ENCODE measurements at regions not wholly inside any gene's neighbourhood (a gene's known extent, or its start where the extent isn't known, plus 50 kb on each side); places are given as distances from the start of the nearest gene placed in this dataset.

DNA sequence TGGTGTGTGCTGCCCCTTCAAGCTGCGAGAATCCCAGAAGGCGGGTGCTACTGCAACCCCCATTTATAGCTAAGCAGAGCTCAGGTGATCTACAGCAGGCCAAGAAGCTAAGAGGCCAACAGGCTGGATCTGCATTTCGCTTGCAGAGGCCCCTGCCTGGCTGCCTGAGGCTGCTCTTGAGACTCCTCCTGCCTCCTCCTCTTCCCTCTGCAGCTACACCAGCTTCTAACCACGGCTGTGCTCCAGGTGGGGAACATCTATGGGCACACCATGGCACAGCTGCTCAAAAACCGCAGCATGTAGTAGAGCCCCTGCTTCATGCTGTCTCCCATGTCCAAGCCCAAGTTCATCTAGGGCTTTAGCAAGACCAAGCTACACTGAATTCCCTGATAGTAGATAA lies 72.9 kb upstream of the ZNF678 start:
- Histone ChIP-seq H3K4me1 (ENCODE audit: insufficient read depth, low read length, poor library complexity, severe bottlenecking) (no peaks in the 10 kb centered on the region), H3K9ac (ENCODE audit: low read depth, low read length, poor library complexity, severe bottlenecking) (no peak overlapping the region), H3K4me3 (ENCODE audit: low read length, poor library complexity, severe bottlenecking) (no peak overlapping the region), H3K27me3 (ENCODE audit: insufficient read depth, low read length, poor library complexity, severe bottlenecking) (no peaks in the 10 kb centered on the region), H3K79me2 (ENCODE audit: insufficient read depth, low read length) (no peaks in the 10 kb centered on the region), H4K20me1 (ENCODE audit: insufficient read depth, low read length, poor library complexity, severe bottlenecking) (no peaks in the 10 kb centered on the region), H3K36me3 (ENCODE audit: insufficient read depth, low read length) (no peaks in the 10 kb centered on the region), H3K4me2 (ENCODE audit: low read depth, low read length, poor library complexity, severe bottlenecking) (no peak overlapping the region), H3K9me2 (replicated peaks; ENCODE audit: low read depth, low read length) (no peaks in the 10 kb centered on the region), H2AFZ (ENCODE audit: low read length) (no peak overlapping the region), H3K9me3 (ENCODE audit: insufficient read depth, low read depth, low read length) (no peaks in the 10 kb centered on the region), H3F3A (ENCODE audit: low read depth) (no peaks in the 10 kb centered on the region)
- TF ChIP-seq, protein P1, sequence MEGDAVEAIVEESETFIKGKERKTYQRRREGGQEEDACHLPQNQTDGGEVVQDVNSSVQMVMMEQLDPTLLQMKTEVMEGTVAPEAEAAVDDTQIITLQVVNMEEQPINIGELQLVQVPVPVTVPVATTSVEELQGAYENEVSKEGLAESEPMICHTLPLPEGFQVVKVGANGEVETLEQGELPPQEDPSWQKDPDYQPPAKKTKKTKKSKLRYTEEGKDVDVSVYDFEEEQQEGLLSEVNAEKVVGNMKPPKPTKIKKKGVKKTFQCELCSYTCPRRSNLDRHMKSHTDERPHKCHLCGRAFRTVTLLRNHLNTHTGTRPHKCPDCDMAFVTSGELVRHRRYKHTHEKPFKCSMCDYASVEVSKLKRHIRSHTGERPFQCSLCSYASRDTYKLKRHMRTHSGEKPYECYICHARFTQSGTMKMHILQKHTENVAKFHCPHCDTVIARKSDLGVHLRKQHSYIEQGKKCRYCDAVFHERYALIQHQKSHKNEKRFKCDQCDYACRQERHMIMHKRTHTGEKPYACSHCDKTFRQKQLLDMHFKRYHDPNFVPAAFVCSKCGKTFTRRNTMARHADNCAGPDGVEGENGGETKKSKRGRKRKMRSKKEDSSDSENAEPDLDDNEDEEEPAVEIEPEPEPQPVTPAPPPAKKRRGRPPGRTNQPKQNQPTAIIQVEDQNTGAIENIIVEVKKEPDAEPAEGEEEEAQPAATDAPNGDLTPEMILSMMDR (conservative IDR thresholded peaks at IDR 0.05; ENCODE audit: low read length), result no peak
- no peak for TF ChIP-seq EZH2phosphoT487 (IDR thresholded peaks at IDR 0.05; ENCODE audit: borderline replicate concordance)

DNA sequence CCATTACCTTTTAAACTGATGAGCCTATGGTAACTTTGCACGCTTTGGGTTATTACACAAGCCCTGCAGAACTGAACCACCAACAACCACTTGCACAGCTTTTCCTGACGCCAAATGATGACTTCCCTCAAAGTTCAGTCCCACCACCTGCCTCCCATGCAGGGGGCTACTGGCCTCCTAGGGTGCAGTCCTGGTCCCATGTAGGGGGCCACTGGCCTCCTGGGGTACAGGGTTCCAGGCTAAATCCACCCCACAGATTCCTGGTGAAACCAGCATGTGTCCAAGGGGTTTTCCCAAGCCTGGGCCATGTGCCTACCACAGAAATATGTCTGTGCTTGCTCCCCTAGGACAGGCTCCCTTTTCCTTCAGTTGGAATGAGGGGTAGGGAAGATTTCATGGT lies 73.4 kb upstream of the ZNF678 start:
- no peaks in the 10 kb centered on the region for H3K9me2 ChIP-seq (replicated peaks; ENCODE audit: low read depth, low read length)
- H3K79me2 ChIP-seq (ENCODE audit: insufficient read depth, low read length), result no peaks in the 10 kb centered on the region
- TF ChIP-seq EZH2phosphoT487 (IDR thresholded peaks at IDR 0.05; ENCODE audit: borderline replicate concordance), result no peak
- TF ChIP-seq, protein P1 (conservative IDR thresholded peaks at IDR 0.05; ENCODE audit: low read length), result no peak
- H3K36me3 ChIP-seq (ENCODE audit: insufficient read depth, low read length), result no peaks in the 10 kb centered on the region
- no peaks in the 10 kb centered on the region for H3K4me1 ChIP-seq (ENCODE audit: insufficient read depth, low read length, poor library complexity, severe bottlenecking)
- H2AFZ ChIP-seq (ENCODE audit: low read length), result no peak overlapping the region
- H3F3A ChIP-seq (ENCODE audit: low read depth), result no peaks in the 10 kb centered on the region
- no peaks in the 10 kb centered on the region for H3K27me3 ChIP-seq (ENCODE audit: insufficient read depth, low read length, poor library complexity, severe bottlenecking)
- no peaks in the 10 kb centered on the region for H3K9me3 ChIP-seq (ENCODE audit: insufficient read depth, low read depth, low read length)
- H4K20me1 ChIP-seq (ENCODE audit: insufficient read depth, low read length, poor library complexity, severe bottlenecking), result no peaks in the 10 kb centered on the region
- H3K4me3 ChIP-seq (ENCODE audit: low read length, poor library complexity, severe bottlenecking), result no peak overlapping the region
- no peak overlapping the region for H3K4me2 ChIP-seq (ENCODE audit: low read depth, low read length, poor library complexity, severe bottlenecking)
- no peak overlapping the region for H3K9ac ChIP-seq (ENCODE audit: low read depth, low read length, poor library complexity, severe bottlenecking)

- Histone ChIP-seq H2AFZ (ENCODE audit: low read length) (no peak overlapping the region), H3K4me2 (ENCODE audit: low read depth, low read length, poor library complexity, severe bottlenecking) (no peak overlapping the region), H3K9me2 (replicated peaks; ENCODE audit: low read depth, low read length) (no peaks in the 10 kb centered on the region), H4K20me1 (ENCODE audit: insufficient read depth, low read length, poor library complexity, severe bottlenecking) (no peaks in the 10 kb centered on the region), H3K9me3 (ENCODE audit: insufficient read depth, low read depth, low read length) (no peaks in the 10 kb centered on the region), H3K27me3 (ENCODE audit: insufficient read depth, low read length, poor library complexity, severe bottlenecking) (no peaks in the 10 kb centered on the region), H3K4me1 (ENCODE audit: insufficient read depth, low read length, poor library complexity, severe bottlenecking) (no peaks in the 10 kb centered on the region), H3K4me3 (ENCODE audit: low read length, poor library complexity, severe bottlenecking) (no peak overlapping the region), H3K79me2 (ENCODE audit: insufficient read depth, low read length) (no peaks in the 10 kb centered on the region), H3F3A (ENCODE audit: low read depth) (no peaks in the 10 kb centered on the region), H3K9ac (ENCODE audit: low read depth, low read length, poor library complexity, severe bottlenecking) (no peak overlapping the region), H3K36me3 (ENCODE audit: insufficient read depth, low read length) (no peaks in the 10 kb centered on the region)
- TF ChIP-seq EZH2phosphoT487 (IDR thresholded peaks at IDR 0.05; ENCODE audit: borderline replicate concordance), result no peak
- TF ChIP-seq, protein P1 (conservative IDR thresholded peaks at IDR 0.05; ENCODE audit: low read length), result no peak
Measured at GRCh38 chr1:227489572-227489971, 73.8 kb upstream of the ZNF678 start.

Measured in Loucy (cell line).